HUES48 (cell line): ENCODE measurements at regions not wholly inside any gene's neighbourhood (a gene's known extent, or its start where the extent isn't known, plus 50 kb on each side); places are given as distances from the start of the nearest gene placed in this dataset.

ENCODE experiments used
- H3K27ac ChIP-seq: one replicate; pipeline ENCODE4 v1.7.0; 2013; ENCODE audit warnings: low read depth, low read length, inconsistent platforms
- H3K27me3 ChIP-seq: 2 replicates; pipeline ENCODE4 v1.6.1; 2013; ENCODE audit warnings: mild to moderate bottlenecking, low read length; ENCODE audit not compliant: control insufficient read depth, insufficient read depth
- H3K36me3 ChIP-seq: 2 replicates; pipeline ENCODE4 v1.6.1; 2013; ENCODE audit warnings: low read length; ENCODE audit not compliant: control insufficient read depth, insufficient read depth
- H3K4me1 ChIP-seq: 2 replicates; pipeline ENCODE4 v1.6.1; 2013; ENCODE audit warnings: mild to moderate bottlenecking, low read length; ENCODE audit not compliant: control insufficient read depth, insufficient read depth
- H3K4me3 ChIP-seq: 2 replicates; pipeline ENCODE4 v1.5.1; 2013; ENCODE audit warnings: mild to moderate bottlenecking, low read depth, low read length
- H3K9ac ChIP-seq: 2 replicates; pipeline ENCODE4 v1.6.1; 2013; ENCODE audit warnings: mild to moderate bottlenecking, low read depth, low read length, moderate library complexity
- H3K9me3 ChIP-seq: 2 replicates; pipeline ENCODE4 v1.6.1; 2013; ENCODE audit warnings: low read length; ENCODE audit not compliant: control insufficient read depth, insufficient read depth

DNA sequence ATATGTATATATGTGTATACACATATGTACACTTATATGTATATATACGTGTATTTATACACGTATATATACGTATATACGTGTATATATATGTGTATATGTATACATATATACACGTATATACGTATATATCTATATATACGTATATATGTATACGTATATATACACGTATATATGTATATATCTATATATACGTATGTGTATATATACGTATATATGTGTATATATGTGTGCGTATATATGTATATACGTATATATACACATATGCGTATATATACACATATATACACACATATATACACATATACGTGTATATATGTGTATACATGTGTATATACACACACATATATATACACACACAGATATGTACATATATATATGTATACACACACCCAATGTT is 348.0 kb upstream of the LCORL start:
- Histone ChIP-seq H3K36me3 (no peaks in the 10 kb centered on the region), H3K9me3 (no peaks in the 10 kb centered on the region), H3K9ac (no peak overlapping the region), H3K4me1 (no peaks in the 10 kb centered on the region), H3K27me3 (no peaks in the 10 kb centered on the region), H3K4me3 (no peak overlapping the region), H3K27ac (no peak overlapping the region)

DNA sequence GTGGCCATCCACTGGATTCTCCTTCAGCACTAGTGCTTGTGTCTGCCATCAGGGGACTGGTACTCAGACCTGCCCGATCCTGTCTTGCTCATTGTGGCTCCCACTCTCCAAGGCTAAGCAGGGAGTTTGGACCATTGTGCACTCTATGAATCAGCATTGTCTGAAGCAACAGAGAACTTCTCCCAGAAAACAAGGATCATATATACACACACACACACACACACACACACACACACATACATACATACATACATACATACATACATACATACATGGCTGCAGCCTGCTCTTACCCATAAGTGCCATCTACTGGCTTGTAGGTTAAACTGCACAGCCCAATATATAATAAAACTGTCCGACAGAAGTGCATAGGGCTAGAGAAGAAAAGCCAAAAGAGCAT is 345.3 kb upstream of the LCORL start:
- Histone ChIP-seq H3K9ac (no peak overlapping the region), H3K4me1 (no peaks in the 10 kb centered on the region), H3K27me3 (no peaks in the 10 kb centered on the region), H3K36me3 (no peaks in the 10 kb centered on the region), H3K9me3 (no peaks in the 10 kb centered on the region), H3K4me3 (no peak overlapping the region), H3K27ac (no peak overlapping the region)

DNA sequence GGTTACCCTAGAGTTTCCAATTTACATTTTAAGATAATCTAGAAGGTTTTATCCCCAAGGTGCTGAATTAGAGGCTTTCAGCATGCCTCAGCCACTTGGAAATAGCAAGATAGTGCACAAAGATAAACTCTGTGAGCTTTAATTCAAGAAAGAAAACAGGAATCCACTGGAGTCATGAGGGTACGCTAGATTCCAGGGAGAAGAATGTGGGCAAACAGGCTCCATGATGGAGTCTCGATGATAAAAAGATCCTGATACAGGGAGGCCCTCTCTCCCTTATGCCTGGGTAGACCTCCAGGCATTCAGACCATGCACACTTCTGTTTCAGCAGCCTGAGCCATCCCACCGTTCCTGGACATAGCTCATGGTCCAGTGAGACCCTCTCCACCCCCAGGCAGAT is 344.6 kb upstream of the LCORL start:
- Histone ChIP-seq H3K9me3 (no peaks in the 10 kb centered on the region), H3K9ac (no peak overlapping the region), H3K4me1 (no peaks in the 10 kb centered on the region), H3K27me3 (no peaks in the 10 kb centered on the region), H3K27ac (no peak overlapping the region), H3K36me3 (no peaks in the 10 kb centered on the region), H3K4me3 (no peak overlapping the region)

DNA sequence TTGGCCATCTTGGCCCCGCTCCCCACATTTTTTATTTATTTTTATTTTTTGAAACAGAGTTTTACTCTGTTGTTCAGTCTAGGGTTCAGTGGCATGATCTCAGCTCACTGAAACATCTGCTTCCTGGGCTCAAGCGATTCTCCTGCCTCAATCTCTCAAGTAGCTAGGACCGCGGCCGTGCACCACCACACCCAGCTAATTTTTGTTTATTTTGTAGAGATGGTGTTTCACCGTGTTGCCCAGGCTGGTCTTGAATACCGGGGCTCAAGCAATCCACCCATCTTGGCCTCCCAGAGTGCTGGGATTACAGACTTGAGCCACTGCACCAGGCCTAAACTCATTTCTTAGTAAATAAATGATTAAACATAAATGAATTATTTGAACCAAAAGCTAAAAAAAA is 322.0 kb upstream of the LCORL start:
- no peaks in the 10 kb centered on the region for H3K27me3 ChIP-seq
- H3K36me3 ChIP-seq = no peaks in the 10 kb centered on the region
- no peak overlapping the region for H3K27ac ChIP-seq
- no peaks in the 10 kb centered on the region; the same call in 1 of the 2 replicates for H3K9me3 ChIP-seq
- H3K4me3 ChIP-seq = no peak overlapping the region
- H3K9ac ChIP-seq = no peak overlapping the region
- H3K4me1 ChIP-seq = no peaks in the 10 kb centered on the region

DNA sequence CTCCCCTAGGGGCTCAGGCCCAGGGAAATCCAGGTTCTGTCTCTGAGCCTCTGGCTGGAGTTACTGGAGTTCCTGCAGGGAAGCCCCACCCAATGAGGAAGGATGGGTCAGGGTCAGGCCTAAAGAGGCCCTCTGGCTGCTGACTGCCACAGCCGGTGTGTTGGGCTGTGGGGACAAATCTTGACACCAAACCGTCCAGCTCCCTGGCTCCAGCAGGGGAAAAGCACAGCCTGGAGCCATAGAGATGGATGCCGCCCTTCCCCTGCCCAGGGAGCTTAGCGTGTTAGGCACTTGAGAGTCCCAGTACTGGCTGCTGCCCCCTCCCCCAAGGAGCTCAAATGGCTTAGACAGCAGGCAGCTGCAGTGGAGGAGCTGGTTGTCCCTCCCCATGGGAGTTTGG is 321.3 kb upstream of the LCORL start:
- Histone ChIP-seq H3K27ac (no peak overlapping the region), H3K4me1 (no peaks in the 10 kb centered on the region), H3K36me3 (no peaks in the 10 kb centered on the region), H3K4me3 (no peak overlapping the region), H3K9ac (no peak overlapping the region), H3K9me3 (no peaks in the 10 kb centered on the region; the same call in 1 of the 2 replicates), H3K27me3 (no peaks in the 10 kb centered on the region)

DNA sequence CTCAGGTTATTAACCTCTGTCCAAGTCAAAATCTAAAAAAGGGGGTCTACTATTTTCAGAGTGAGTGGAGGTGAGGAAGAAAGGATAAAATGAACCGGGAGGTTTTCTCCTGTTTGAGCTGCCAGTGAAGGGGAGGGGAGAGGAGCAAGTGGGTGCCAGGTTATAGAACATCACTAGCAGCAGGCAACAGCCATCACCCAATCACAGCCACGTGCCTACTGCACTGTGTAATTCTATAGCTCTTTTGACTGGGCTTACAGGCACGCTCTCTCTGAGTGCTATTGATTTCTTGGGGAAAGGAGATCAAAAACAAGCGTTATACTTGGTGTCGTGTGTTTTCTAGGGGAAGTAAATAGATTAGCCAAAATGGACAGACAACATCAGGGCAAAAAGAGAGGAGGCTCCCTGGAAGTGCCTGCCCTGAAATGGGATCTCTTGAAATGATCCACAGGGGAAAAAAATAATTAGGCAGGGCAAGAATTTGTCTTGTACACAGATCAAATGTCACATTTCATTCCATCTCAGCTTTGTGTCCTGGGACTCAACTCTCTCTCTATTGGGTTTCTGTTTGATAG is 300.5 kb upstream of the LCORL start:
- H3K4me3 ChIP-seq = no peak overlapping the region
- H3K4me1 ChIP-seq = no peaks in the 10 kb centered on the region
- no peaks in the 10 kb centered on the region; the same call in 1 of the 2 replicates for H3K9me3 ChIP-seq
- no peak overlapping the region for H3K27ac ChIP-seq
- no peaks in the 10 kb centered on the region for H3K36me3 ChIP-seq
- H3K27me3 ChIP-seq = no peaks in the 10 kb centered on the region
- no peak overlapping the region for H3K9ac ChIP-seq

DNA sequence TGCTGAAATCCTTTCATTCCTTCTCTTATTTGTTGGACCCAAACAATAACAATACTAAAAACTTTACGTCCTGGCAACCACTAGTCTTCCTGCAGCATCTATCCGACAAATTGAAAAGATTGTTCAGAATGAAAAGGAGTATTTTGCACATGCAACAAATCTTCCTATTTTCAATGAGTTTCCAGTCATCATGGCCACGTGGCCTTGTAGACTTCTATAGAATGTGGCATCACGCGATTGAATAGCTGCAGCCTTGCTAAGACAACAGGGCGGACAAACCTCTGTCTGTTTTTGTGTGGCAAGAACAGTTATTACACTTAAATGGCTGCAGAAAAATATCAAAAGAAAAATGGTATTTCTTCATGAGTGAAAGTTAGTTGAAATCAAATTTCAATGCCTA is 297.9 kb upstream of the LCORL start:
- H3K4me3 ChIP-seq = no peak overlapping the region
- H3K9me3 ChIP-seq = no peaks in the 10 kb centered on the region
- no peak overlapping the region for H3K9ac ChIP-seq
- H3K27me3 ChIP-seq = no peaks in the 10 kb centered on the region
- no peaks in the 10 kb centered on the region for H3K36me3 ChIP-seq
- H3K27ac ChIP-seq = no peak overlapping the region
- H3K4me1 ChIP-seq = no peaks in the 10 kb centered on the region

DNA sequence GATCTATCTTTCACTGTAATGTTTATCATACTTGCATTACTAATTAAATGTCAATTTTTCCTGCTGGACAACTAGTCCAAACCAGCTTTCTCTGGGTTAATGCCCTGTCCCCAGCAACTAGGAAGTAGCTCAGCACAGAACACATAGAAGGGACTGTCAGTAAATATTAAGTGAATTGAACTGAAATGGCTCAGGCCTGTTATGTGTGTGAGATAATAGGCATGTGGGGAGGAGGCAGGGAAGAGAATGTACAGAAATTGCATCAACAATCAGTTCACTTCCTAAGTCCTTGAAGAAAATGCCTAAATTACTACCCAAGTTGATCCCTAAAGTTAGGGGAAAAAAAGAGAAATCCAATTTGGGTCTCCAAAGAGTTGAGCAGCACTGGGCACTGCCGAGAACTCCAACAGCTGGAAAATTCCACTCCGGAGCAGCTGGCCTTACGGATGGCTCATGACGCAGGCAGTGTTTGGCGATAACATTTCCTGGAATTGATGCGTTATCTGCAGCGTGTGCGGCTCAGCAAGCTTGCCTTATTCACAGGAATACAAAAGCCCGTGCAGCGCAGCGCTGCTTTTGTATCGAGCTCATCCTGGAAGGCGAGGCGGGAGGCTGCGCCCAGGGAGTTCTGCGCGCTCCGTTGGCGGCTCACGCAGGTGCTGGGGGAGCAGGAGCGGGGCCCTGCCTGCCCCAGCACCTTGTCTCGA is 297.3 kb upstream of the LCORL start:
- Histone ChIP-seq H3K4me1 (no peaks in the 10 kb centered on the region), H3K27ac (no peak overlapping the region), H3K36me3 (no peaks in the 10 kb centered on the region), H3K4me3 (no peak overlapping the region), H3K9me3 (no peaks in the 10 kb centered on the region), H3K9ac (no peak overlapping the region), H3K27me3 (no peaks in the 10 kb centered on the region)

DNA sequence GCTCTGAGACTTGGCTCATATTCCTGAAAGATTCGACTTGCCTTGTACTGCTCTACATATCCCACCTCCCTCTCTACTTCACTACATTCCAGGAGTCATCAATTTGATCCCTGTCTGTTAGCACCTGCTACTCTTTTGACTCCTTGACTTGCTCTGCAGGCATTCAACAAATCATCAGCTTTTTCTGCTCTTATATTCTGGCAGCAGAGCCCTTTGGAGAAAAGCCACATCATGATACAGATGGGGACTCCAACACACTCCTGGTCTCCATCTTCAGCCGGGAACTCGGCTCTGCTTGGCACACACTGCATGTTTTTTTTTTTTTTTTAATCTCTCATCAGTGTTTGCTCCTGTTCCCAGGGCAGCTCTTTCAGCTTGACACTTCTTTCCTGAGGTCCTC is 293.2 kb upstream of the LCORL start:
- Histone ChIP-seq H3K4me3 (no peak overlapping the region), H3K9ac (no peak overlapping the region), H3K9me3 (no peaks in the 10 kb centered on the region), H3K27ac (no peak overlapping the region), H3K36me3 (no peaks in the 10 kb centered on the region), H3K4me1 (no peaks in the 10 kb centered on the region), H3K27me3 (no peaks in the 10 kb centered on the region)

DNA sequence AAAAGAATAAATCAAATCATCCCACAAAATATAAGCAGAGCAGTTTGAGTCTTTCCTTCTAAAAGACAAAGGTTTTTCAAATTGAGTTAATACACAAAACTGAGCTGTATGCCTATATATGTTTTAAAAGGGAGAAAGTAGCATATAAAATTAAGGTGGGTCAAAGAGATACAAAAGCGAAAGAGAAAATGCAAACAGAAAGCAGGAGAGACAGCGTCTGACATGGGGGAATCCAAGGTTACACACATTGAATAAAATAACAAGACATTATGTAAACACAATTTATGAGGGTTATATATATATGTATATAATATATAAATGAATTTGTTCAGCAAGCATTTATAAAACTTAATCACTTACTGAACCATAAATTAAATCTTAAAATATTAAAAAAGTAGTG is 276.1 kb upstream of the LCORL start:
- no peaks in the 10 kb centered on the region for H3K36me3 ChIP-seq
- H3K9ac ChIP-seq = no peak overlapping the region
- H3K27me3 ChIP-seq = no peaks in the 10 kb centered on the region
- 0 out of 2 replicates have a peak, but pooled peaks cover 4% of the 10 kb centered on the region for H3K4me1 ChIP-seq
- no peak overlapping the region for H3K4me3 ChIP-seq
- H3K9me3 ChIP-seq = no peaks in the 10 kb centered on the region
- H3K27ac ChIP-seq = no peak overlapping the region

DNA sequence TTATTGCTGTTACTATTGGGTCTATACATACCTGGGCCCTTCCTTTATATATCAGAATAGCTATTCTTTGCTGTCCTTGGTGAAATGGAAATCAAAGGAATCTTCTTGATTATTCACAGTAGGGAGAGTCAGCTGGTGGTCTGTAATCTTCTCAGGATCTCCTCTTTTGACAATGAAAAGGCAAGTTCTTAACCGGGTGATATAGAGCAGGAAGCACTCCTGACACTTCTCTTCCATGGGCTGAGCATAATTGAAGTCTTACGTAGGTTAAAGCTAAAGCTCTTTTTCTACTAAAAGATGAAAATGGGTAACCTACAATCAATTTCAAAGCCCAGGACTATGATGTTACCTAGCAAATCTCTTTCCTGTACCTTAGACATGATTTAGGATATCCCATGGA is 274.9 kb upstream of the LCORL start:
- H3K36me3 ChIP-seq = no peaks in the 10 kb centered on the region
- no peaks in the 10 kb centered on the region for H3K27me3 ChIP-seq
- H3K4me3 ChIP-seq = no peak overlapping the region
- no peak overlapping the region for H3K27ac ChIP-seq
- H3K9ac ChIP-seq = no peak overlapping the region
- 0 out of 2 replicates have a peak, but pooled peaks cover 4% of the 10 kb centered on the region for H3K4me1 ChIP-seq
- no peaks in the 10 kb centered on the region for H3K9me3 ChIP-seq
